OCI-LY7 (cell line): ENCODE measurements at regions not wholly inside any gene's neighbourhood (a gene's known extent, or its start where the extent isn't known, plus 50 kb on each side); places are given as distances from the start of the nearest gene placed in this dataset.

ENCODE experiments used
- EZH2phosphoT487 ChIP-seq: fragments of 200-600 bp; sonication (generic); IDR thresholded peaks from 2 replicates; pipeline ENCODE4 v1.6.1; 2018; ENCODE audit warnings: low read depth, borderline replicate concordance, mild to moderate bottlenecking, mixed run types, antibody characterized with exemption, low read length, moderate library complexity, mixed read lengths
- TF ChIP-seq, protein P1 (sequence below): fragments of 200-600 bp; sonication (generic); conservative IDR thresholded peaks from 2 replicates; pipeline ENCODE4 v1.5.1; 2014; ENCODE audit warnings: mild to moderate bottlenecking, antibody characterized with exemption, low read length, moderate library complexity, mixed read lengths

DNA sequence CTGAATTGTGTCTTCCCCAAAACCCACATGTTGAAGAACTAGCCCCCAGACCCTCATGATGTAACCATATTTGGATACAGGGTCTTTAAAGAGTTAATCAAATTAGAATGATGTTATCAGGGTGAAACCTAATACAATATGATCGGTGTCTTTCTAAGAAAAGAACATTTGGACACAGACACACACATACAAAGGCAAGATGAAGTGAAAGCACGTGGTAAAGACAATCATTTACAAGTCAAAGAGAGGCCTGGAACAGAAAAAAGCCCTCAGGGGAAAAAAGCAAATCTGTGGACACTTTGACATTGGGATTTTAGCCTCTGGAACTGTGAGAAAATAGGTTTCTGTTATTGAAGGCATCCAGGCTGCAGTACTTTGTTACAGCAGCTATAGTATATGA, 733.4 kb downstream of the JRKL start:
- TF ChIP-seq, protein P1, sequence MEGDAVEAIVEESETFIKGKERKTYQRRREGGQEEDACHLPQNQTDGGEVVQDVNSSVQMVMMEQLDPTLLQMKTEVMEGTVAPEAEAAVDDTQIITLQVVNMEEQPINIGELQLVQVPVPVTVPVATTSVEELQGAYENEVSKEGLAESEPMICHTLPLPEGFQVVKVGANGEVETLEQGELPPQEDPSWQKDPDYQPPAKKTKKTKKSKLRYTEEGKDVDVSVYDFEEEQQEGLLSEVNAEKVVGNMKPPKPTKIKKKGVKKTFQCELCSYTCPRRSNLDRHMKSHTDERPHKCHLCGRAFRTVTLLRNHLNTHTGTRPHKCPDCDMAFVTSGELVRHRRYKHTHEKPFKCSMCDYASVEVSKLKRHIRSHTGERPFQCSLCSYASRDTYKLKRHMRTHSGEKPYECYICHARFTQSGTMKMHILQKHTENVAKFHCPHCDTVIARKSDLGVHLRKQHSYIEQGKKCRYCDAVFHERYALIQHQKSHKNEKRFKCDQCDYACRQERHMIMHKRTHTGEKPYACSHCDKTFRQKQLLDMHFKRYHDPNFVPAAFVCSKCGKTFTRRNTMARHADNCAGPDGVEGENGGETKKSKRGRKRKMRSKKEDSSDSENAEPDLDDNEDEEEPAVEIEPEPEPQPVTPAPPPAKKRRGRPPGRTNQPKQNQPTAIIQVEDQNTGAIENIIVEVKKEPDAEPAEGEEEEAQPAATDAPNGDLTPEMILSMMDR, result no peak
- no peak for TF ChIP-seq EZH2phosphoT487
